ENCODE measurements at regions not wholly inside any gene's neighbourhood (a gene's known extent, or its start where the extent isn't known, plus 50 kb on each side); places are given as distances from the start of the nearest gene placed in this dataset.

- H3K27me3 Mint-ChIP-seq, result no peaks in the 10 kb centered on the region
- Histone ChIP-seq H3K27ac (ENCODE audit: low read length in 2 of 2) (peak overlapping the region; percentile 74 to 82), H3K27me3 (replicated peaks in 1 of 4; ENCODE audit: control extremely low read depth in 1 of 4, control insufficient read depth in 3 of 4, insufficient read depth in 4 of 4, low read length in 3 of 4) (no peaks in the 10 kb centered on the region), H3K4me1 (ENCODE audit: control insufficient read depth in 2 of 2, insufficient read depth in 2 of 2, low read length in 2 of 2) (peaks cover 44 to 47% of the 10 kb centered on the region in 2 donors), H3K79me2 (ENCODE audit: control insufficient read depth, insufficient read depth, low read length) (no peaks in the 10 kb centered on the region), H3K4me2 (replicated peaks; ENCODE audit: low read depth, low read length, poor library complexity, severe bottlenecking) (peak overlapping the region; percentile 49), H3K36me3 (replicated peaks in 1 of 2; ENCODE audit: control extremely low read depth in 1 of 2, control insufficient read depth in 1 of 2, extremely low read depth in 1 of 2, insufficient read depth in 2 of 2, low read length in 1 of 2) (no peaks in the 10 kb centered on the region), H2AFZ (ENCODE audit: insufficient read depth, low read depth, low read length, poor library complexity, severe bottlenecking) (peak overlapping the region; percentile 75), H3K9ac (ENCODE audit: low read length) (peak overlapping the region; percentile 38), H3K9me3 (ENCODE audit: control extremely low read depth in 1 of 3, control insufficient read depth in 2 of 3, insufficient read depth in 1 of 3, low read length in 2 of 3) (no peaks in the 10 kb centered on the region), H4K20me1 (ENCODE audit: control insufficient read depth, insufficient read depth, low read length, poor library complexity, severe bottlenecking) (no peaks in the 10 kb centered on the region), H3K4me3 (ENCODE audit: control extremely low read depth in 1 of 5, extremely low read depth in 1 of 5, insufficient read depth in 1 of 5, low read depth in 2 of 5, low read length in 4 of 5) (peak overlapping the region in 1 of 5 experiments; percentile 38)
- ChIA-PET CTCF (interaction anchor here (0.6 to 1.7 kb wide), 7 partner anchors 8 to 810 kb away, joined by 3 to 8 read pairs (median 4); partner anchors contain the start of gene AFTPH), POLR2A (interaction anchor here (0.5 to 1.6 kb wide), 6 partner anchors 9 to 453 kb away, joined by 3 to 6 read pairs (median 4); no protein-coding TSS in a partner anchor)
- H3K9me3 Mint-ChIP-seq (ENCODE audit: insufficient read depth), result no peaks in the 10 kb centered on the region
- 60% methylated on average over 1 of the region's 3 CpGs for WGBS (ENCODE audit: insufficient coverage)
- peak overlapping the region; percentile 73 for H3K4me3 Mint-ChIP-seq
- ATAC-seq (ENCODE audit: low read depth), result peak; percentile 44
- peak; percentile 56 for DNase-seq
- intact Hi-C loops (cut with micrococcal nuclease), result loop anchor here (1.0 kb wide), 1 partner anchor 9 kb away; no protein-coding TSS in a partner anchor
- TF ChIP-seq EZH2 (IDR thresholded peaks at IDR 0.05; ENCODE audit: borderline replicate concordance, insufficient read depth, low read depth, low read length, poor library complexity, severe bottlenecking) (no peak), CTCF (IDR thresholded peaks at IDR 0.05) (no peak)
- H3K4me1 Mint-ChIP-seq, result peaks cover 57% of the 10 kb centered on the region
- H3K27ac Mint-ChIP-seq, result peak overlapping the region; percentile 92
These were observed 78.8 kb upstream of the PELI1 start for GRCh38 chr2:64223055-64223454.

GRCh38 chr2:64225491-64225890, 81.3 kb upstream of the PELI1 start:
- H3K27me3 Mint-ChIP-seq, result no peaks in the 10 kb centered on the region
- Histone ChIP-seq H3K9ac (ENCODE audit: low read length) (no peak overlapping the region), H2AFZ (ENCODE audit: insufficient read depth, low read depth, low read length, poor library complexity, severe bottlenecking) (no peak overlapping the region), H3K36me3 (replicated peaks in 1 of 2; ENCODE audit: control extremely low read depth in 1 of 2, control insufficient read depth in 1 of 2, extremely low read depth in 1 of 2, insufficient read depth in 2 of 2, low read length in 1 of 2) (no peaks in the 10 kb centered on the region), H3K9me3 (ENCODE audit: control extremely low read depth in 1 of 3, control insufficient read depth in 2 of 3, insufficient read depth in 1 of 3, low read length in 2 of 3) (no peaks in the 10 kb centered on the region), H3K27ac (ENCODE audit: low read length in 2 of 2) (no peak overlapping the region), H3K4me2 (replicated peaks; ENCODE audit: low read depth, low read length, poor library complexity, severe bottlenecking) (no peak overlapping the region), H3K4me3 (ENCODE audit: control extremely low read depth in 1 of 5, extremely low read depth in 1 of 5, insufficient read depth in 1 of 5, low read depth in 2 of 5, low read length in 4 of 5) (no peak overlapping the region), H3K4me1 (ENCODE audit: control insufficient read depth in 2 of 2, insufficient read depth in 2 of 2, low read length in 2 of 2) (peaks cover 43 to 44% of the 10 kb centered on the region in 2 donors), H3K79me2 (ENCODE audit: control insufficient read depth, insufficient read depth, low read length) (no peaks in the 10 kb centered on the region), H3K27me3 (replicated peaks in 1 of 4; ENCODE audit: control extremely low read depth in 1 of 4, control insufficient read depth in 3 of 4, insufficient read depth in 4 of 4, low read length in 3 of 4) (no peaks in the 10 kb centered on the region), H4K20me1 (ENCODE audit: control insufficient read depth, insufficient read depth, low read length, poor library complexity, severe bottlenecking) (no peaks in the 10 kb centered on the region)
- ATAC-seq (ENCODE audit: low read depth) (no peak), DNase-seq (no peak)
- H3K27ac Mint-ChIP-seq, result no peak overlapping the region
- TF ChIP-seq EZH2 (IDR thresholded peaks at IDR 0.05; ENCODE audit: borderline replicate concordance, insufficient read depth, low read depth, low read length, poor library complexity, severe bottlenecking) (no peak), CTCF (IDR thresholded peaks at IDR 0.05) (no peak)
- no peaks in the 10 kb centered on the region for H3K9me3 Mint-ChIP-seq (ENCODE audit: insufficient read depth)
- WGBS (ENCODE audit: insufficient coverage), result 100% methylated on average over 1 of the region's 1 CpG
- ChIA-PET POLR2A (interaction anchor here (0.6 to 0.9 kb wide), 3 partner anchors 9 to 35 kb away, joined by 3 read pairs; no protein-coding TSS in a partner anchor), CTCF (interaction anchor here (0.9 to 4.7 kb wide), 3 partner anchors 11 to 176 kb away, joined by 3 to 26 read pairs (median 5); no protein-coding TSS in a partner anchor)
- peaks cover 53% of the 10 kb centered on the region for H3K4me1 Mint-ChIP-seq
- intact Hi-C loops (cut with micrococcal nuclease), result loop anchor here (5.0 kb wide), 2 partner anchors 33 to 102 kb away; no protein-coding TSS in a partner anchor
- H3K4me3 Mint-ChIP-seq, result no peak overlapping the region

Measured in B cell (primary cell).